ENCODE measurements at regions not wholly inside any gene's neighbourhood (a gene's known extent, or its start where the extent isn't known, plus 50 kb on each side); places are given as distances from the start of the nearest gene placed in this dataset.

DNA sequence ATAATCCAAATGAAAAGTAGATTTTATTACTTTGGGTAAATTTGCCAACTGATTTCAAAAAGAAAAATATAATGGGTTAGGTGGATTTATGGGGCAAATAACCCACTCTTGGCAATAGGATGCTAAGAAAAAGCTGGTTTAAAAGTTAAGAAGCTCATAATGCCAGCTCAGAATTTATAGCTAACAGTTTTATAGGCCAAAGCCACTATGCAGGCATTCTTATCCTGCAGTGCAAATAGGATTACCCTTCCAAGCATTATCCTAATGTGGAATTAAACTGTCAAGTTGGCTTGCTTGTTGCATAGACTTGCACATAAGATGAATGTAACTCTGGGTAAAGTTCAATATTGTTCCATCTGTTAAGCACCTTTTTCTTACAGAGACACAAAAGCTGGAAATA is 703.0 kb downstream of the PCDH18 start:
- TF ChIP-seq CTCF (IDR thresholded peaks at IDR 0.05; ENCODE audit: insufficient read depth, low read length, missing control alignments), result no peak
- H3K4me3 ChIP-seq (ENCODE audit: low read depth, low read length), result no peak overlapping the region
- ChIA-PET CTCF (no interaction called here), POLR2A (no interaction called here)
- no peak for DNase-seq (ENCODE audit: low read depth, low spot score)

- H3K4me3 ChIP-seq (ENCODE audit: low read depth, low read length), result no peak overlapping the region
- DNase-seq (ENCODE audit: low read depth, low spot score), result no peak
- ChIA-PET CTCF (no interaction called here), POLR2A (no interaction called here)
- TF ChIP-seq CTCF (IDR thresholded peaks at IDR 0.05; ENCODE audit: insufficient read depth, low read length, missing control alignments), result no peak
Measured at GRCh38 chr4:136823020-136823419, 709.3 kb downstream of the PCDH18 start.

DNA sequence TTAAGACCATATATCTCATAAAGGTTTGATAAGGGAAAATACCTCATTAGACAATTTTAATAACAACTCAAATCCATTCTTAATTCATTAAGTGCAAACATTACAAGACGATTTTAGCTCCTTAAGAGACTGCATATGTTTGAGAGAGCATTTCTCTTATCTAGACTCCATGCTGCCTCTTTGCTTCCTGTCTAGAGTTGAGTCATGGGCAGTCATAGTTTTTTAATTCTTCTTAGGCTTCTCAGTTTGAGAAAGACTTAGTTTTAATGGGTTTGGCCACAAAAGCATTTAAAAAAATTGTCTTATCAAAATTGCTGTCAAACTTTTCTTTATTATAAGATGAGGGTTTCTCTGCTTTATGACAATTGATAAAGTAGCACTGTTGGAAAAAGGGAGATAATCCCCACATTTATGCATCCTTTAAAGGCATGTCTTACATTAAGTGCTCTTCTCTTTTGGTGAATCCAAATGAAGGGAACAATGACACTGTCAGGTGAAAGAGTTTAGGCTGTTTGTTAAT is 713.4 kb downstream of the PCDH18 start:
- H3K4me3 ChIP-seq (ENCODE audit: low read depth, low read length), result no peak overlapping the region
- no peak for DNase-seq (ENCODE audit: low read depth, low spot score)
- CTCF ChIA-PET, result no interaction called here
- TF ChIP-seq CTCF (IDR thresholded peaks at IDR 0.05; ENCODE audit: insufficient read depth, low read length, missing control alignments), result no peak
- POLR2A ChIA-PET, result no interaction called here

DNA sequence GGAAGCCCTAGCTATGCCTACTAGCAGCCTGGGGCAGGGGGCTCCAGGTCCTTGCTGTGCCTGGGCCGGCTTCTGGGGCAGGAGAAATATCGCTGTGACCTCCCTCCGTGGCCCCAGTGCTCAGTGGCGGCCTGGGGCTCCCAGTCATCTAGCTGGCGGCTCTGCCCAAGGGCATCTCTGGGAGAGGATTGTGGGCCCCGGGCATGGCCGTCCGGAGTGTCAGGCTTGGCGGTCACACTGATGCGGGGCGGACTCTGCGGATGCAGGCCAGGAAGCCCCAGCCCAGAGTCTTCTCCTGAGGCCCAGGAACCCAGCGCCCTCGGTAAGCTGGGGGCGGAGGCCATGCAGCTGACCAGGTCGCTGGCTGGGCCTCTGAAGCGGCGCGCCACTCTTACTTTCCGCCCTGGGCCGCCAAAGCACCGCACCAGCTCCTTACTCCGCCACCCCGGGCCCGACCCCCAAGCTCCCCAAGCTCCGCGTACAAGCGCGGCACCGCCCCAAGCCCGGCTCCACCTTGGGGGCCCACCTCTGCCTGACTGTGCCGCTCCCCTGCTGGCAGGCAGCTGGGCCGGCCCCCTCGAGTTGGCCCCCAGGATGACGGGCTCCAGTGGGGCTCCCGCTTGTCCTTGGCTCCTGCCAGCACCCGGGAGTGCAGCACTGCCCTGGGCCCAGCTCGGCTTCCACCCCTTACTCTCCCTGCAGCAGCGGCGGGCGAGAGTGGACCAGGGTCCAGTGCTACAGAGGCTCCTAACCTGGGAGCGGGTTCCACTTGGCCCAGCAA is 720.0 kb downstream of the PCDH18 start:
- POLR2A ChIA-PET, result no interaction called here
- no peak for DNase-seq (ENCODE audit: low read depth, low spot score)
- CTCF ChIA-PET, result no interaction called here
- no peak overlapping the region for H3K4me3 ChIP-seq (ENCODE audit: low read depth, low read length)
- TF ChIP-seq CTCF (IDR thresholded peaks at IDR 0.05; ENCODE audit: insufficient read depth, low read length, missing control alignments), result no peak

- TF ChIP-seq CTCF (IDR thresholded peaks at IDR 0.05; ENCODE audit: insufficient read depth, low read length, missing control alignments), result no peak
- H3K4me3 ChIP-seq (ENCODE audit: low read depth, low read length), result no peak overlapping the region
- DNase-seq (ENCODE audit: low read depth, low spot score), result no peak
- CTCF ChIA-PET, result no interaction called here
- POLR2A ChIA-PET, result no interaction called here
Measured at GRCh38 chr4:136811496-136812077, 720.7 kb downstream of the PCDH18 start.

DNA sequence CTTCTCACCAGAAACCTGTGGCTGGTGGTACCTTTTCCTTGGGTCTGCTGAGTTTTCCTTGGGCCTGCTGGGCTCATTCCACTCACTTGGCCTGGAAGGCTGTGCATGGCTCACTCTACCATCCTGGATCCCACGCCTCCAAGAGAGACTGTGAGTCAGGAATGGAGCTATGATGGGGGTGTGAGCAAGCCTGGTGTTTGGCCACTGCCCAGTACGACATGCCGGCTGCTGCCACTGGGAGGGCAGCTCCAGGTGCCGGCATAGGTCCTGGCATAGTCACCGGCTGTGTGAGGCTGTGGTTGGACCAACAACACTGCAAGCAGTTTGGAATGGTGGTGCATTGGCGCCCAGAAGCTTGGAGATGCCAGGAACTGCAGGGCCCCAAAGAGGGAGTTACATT is 721.7 kb downstream of the PCDH18 start:
- ChIA-PET CTCF (no interaction called here), POLR2A (no interaction called here)
- no peak for TF ChIP-seq CTCF (IDR thresholded peaks at IDR 0.05; ENCODE audit: insufficient read depth, low read length, missing control alignments)
- no peak overlapping the region for H3K4me3 ChIP-seq (ENCODE audit: low read depth, low read length)
- DNase-seq (ENCODE audit: low read depth, low spot score), result no peak
